ENCODE measurements at regions not wholly inside any gene's neighbourhood (a gene's known extent, or its start where the extent isn't known, plus 50 kb on each side); places are given as distances from the start of the nearest gene placed in this dataset.

- H3K4me3 ChIP-seq (replicated peaks; ENCODE audit: low read depth, low read length): no peak overlapping the region
- DNase-seq (ENCODE audit: low read depth): peak; percentile 29
- TF ChIP-seq CTCF (IDR thresholded peaks at IDR 0.05; ENCODE audit: low read length, missing control alignments): no peak
Measured at GRCh38 chr6:43964659-43965570, 162.3 kb downstream of the MRPL14 start.

GRCh38 chr6:43963877-43964658 lies 163.2 kb downstream of the MRPL14 start:
- no peak for DNase-seq (ENCODE audit: low read depth)
- TF ChIP-seq CTCF (IDR thresholded peaks at IDR 0.05; ENCODE audit: low read length, missing control alignments): no peak
- H3K4me3 ChIP-seq (replicated peaks; ENCODE audit: low read depth, low read length): no peak overlapping the region

- H3K4me3 ChIP-seq (replicated peaks; ENCODE audit: low read depth, low read length): no peak overlapping the region
- DNase-seq (ENCODE audit: low read depth): no peak
- TF ChIP-seq CTCF (IDR thresholded peaks at IDR 0.05; ENCODE audit: low read length, missing control alignments): no peak
Measured at GRCh38 chr6:43963203-43963602, 164.0 kb downstream of the MRPL14 start.

- TF ChIP-seq CTCF (IDR thresholded peaks at IDR 0.05; ENCODE audit: low read length, missing control alignments): no peak
- H3K4me3 ChIP-seq (replicated peaks; ENCODE audit: low read depth, low read length): no peak overlapping the region
- peak; percentile 34 for DNase-seq (ENCODE audit: low read depth)
Measured at GRCh38 chr6:43962458-43962857, 164.8 kb downstream of the MRPL14 start.

- no peak for DNase-seq (ENCODE audit: low read depth)
Measured at GRCh38 chr6:43957273-43957672, 170.0 kb downstream of the MRPL14 start.

GRCh38 chr6:43956478-43956877 lies 170.8 kb downstream of the MRPL14 start:
- no peak overlapping the region for H3K4me3 ChIP-seq (replicated peaks; ENCODE audit: low read depth, low read length)
- no peak for TF ChIP-seq CTCF (IDR thresholded peaks at IDR 0.05; ENCODE audit: low read length, missing control alignments)

More at GRCh38 chr6:43957273-43957672, 170.0 kb downstream of the MRPL14 start:
- H3K4me3 ChIP-seq (replicated peaks; ENCODE audit: low read depth, low read length): no peak overlapping the region
- no peak for TF ChIP-seq CTCF (IDR thresholded peaks at IDR 0.05; ENCODE audit: low read length, missing control alignments)

More at GRCh38 chr6:43956478-43956877, 170.8 kb downstream of the MRPL14 start:
- DNase-seq (ENCODE audit: low read depth): no peak

Measured in fibroblast of pulmonary artery (primary cell).